Activated CD8-positive, alpha-beta T cell treated with anti-CD3 and anti-CD28 coated beads, Interleukin-2, amount 10 ng/mL, durations not matched to agents 7 days and 5 days (primary cell): ENCODE measurements at regions not wholly inside any gene's neighbourhood (a gene's known extent, or its start where the extent isn't known, plus 50 kb on each side); places are given as distances from the start of the nearest gene placed in this dataset.

ENCODE experiments used
- ATAC-seq: fragments of 150-1000 bp; cut with Tn5 transposase; one replicate; pipeline ENCODE4 v1.10.0; 2021; ENCODE audit warnings: moderate library complexity
- CTCF ChIA-PET: fragments of 350-600 bp; sonication (Branson Sonifier 250); formaldehyde crosslinking; loops from one replicate; lab custom pipeline; 2021; ENCODE audit warnings: antibody characterized with exemption; lab: Charles Lee
- POLR2A ChIA-PET: fragments of 350-600 bp; sonication (Branson Sonifier 250); formaldehyde crosslinking; loops from one replicate; lab custom pipeline; 2021; ENCODE audit warnings: antibody characterized with exemption; lab: Charles Lee
- DNase-seq: peaks from one replicate; pipeline ENCODE4 v3.0.0-alpha.2; 2020
- H3K27ac Mint-ChIP-seq: one replicate; pipeline ENCODE4 v1.8.0; 2021; ENCODE audit warnings: mild to moderate bottlenecking, mixed read lengths
- H3K27me3 Mint-ChIP-seq: one replicate; pipeline ENCODE4 v1.8.0; 2021; ENCODE audit warnings: low read depth, mixed read lengths
- H3K36me3 Mint-ChIP-seq: one replicate; pipeline ENCODE4 v1.8.0; 2021; ENCODE audit warnings: low read depth, mixed read lengths
- H3K4me1 Mint-ChIP-seq: one replicate; pipeline ENCODE4 v1.8.0; 2021; ENCODE audit warnings: low read depth, mixed read lengths
- H3K4me3 Mint-ChIP-seq: one replicate; pipeline ENCODE4 v1.8.0; 2021; ENCODE audit warnings: mild to moderate bottlenecking, mixed read lengths
- H3K9me3 Mint-ChIP-seq: one replicate; pipeline ENCODE4 v1.8.0; 2022; ENCODE audit warnings: mixed read lengths; ENCODE audit not compliant: insufficient read depth

GRCh38 chr9:90741036-90741435, 60.6 kb upstream of the SYK start:
- CTCF ChIA-PET, result no interaction called here
- H3K4me3 Mint-ChIP-seq, result no peak overlapping the region
- H3K27ac Mint-ChIP-seq, result no peak overlapping the region
- POLR2A ChIA-PET, result no interaction called here
- peaks cover 3% of the 10 kb centered on the region for H3K9me3 Mint-ChIP-seq
- no peak for ATAC-seq
- no peaks in the 10 kb centered on the region for H3K36me3 Mint-ChIP-seq
- DNase-seq, result no peak
- no peaks in the 10 kb centered on the region for H3K27me3 Mint-ChIP-seq
- H3K4me1 Mint-ChIP-seq, result no peaks in the 10 kb centered on the region

GRCh38 chr9:90737742-90738141, 63.9 kb upstream of the SYK start:
- DNase-seq (no peak), ATAC-seq (no peak)
- ChIA-PET CTCF (interaction anchor here (1.1 kb wide), 1 partner anchor 17 kb away, joined by 3 read pairs; no protein-coding TSS in a partner anchor), POLR2A (no interaction called here)
- Mint-ChIP-seq H3K4me1 (no peaks in the 10 kb centered on the region), H3K27me3 (no peaks in the 10 kb centered on the region), H3K36me3 (no peaks in the 10 kb centered on the region), H3K4me3 (no peak overlapping the region), H3K9me3 (peaks cover 3% of the 10 kb centered on the region), H3K27ac (no peak overlapping the region)

GRCh38 chr9:90735952-90736351, 65.7 kb upstream of the SYK start:
- CTCF ChIA-PET, result no interaction called here

DNA sequence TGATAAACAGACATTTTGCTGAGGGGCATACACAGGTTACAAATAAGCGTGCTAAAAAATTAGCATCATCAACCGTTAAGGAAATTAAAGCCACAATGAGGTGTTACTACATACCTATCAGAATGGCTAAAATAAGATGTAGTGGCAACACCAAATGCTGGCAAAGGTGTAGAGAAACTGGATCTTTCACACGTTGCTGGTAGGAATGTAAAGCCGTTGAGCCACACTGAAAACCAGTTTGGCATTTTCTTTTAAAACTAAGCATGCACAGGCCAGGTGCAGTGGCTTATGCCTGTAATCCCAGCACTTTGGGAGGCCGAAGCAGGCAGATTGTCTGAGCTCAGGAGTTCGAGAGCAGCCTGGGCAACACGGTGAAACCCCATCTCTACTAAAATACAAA, 67.0 kb upstream of the SYK start:
- ChIA-PET CTCF (no interaction called here), POLR2A (interaction anchor here (0.6 kb wide), 1 partner anchor 12 kb away, joined by 5 read pairs; no protein-coding TSS in a partner anchor)
- no peak for ATAC-seq

More at GRCh38 chr9:90735952-90736351, 65.7 kb upstream of the SYK start:
- peaks cover 6% of the 10 kb centered on the region for H3K27me3 Mint-ChIP-seq
- H3K36me3 Mint-ChIP-seq, result no peaks in the 10 kb centered on the region
- no peak overlapping the region for H3K4me3 Mint-ChIP-seq
- H3K27ac Mint-ChIP-seq, result no peak overlapping the region
- H3K9me3 Mint-ChIP-seq, result peaks cover 3% of the 10 kb centered on the region
- DNase-seq, result no peak
- H3K4me1 Mint-ChIP-seq, result no peaks in the 10 kb centered on the region
- POLR2A ChIA-PET, result no interaction called here
- ATAC-seq, result no peak

GRCh38 chr9:90729351-90729750, 72.3 kb upstream of the SYK start:
- Mint-ChIP-seq H3K9me3 (no peaks in the 10 kb centered on the region), H3K4me3 (no peak overlapping the region), H3K27me3 (peaks cover 12% of the 10 kb centered on the region), H3K4me1 (no peaks in the 10 kb centered on the region), H3K36me3 (no peaks in the 10 kb centered on the region), H3K27ac (no peak overlapping the region)
- DNase-seq (no peak), ATAC-seq (no peak)
- ChIA-PET POLR2A (interaction anchor here (0.5 kb wide), 1 partner anchor 623 kb away, joined by 3 read pairs; no protein-coding TSS in a partner anchor), CTCF (no interaction called here)

More for the DNA sequence above, 67.0 kb upstream of the SYK start:
- Mint-ChIP-seq H3K4me1 (no peaks in the 10 kb centered on the region), H3K4me3 (no peak overlapping the region), H3K9me3 (peaks cover 3% of the 10 kb centered on the region), H3K27me3 (peaks cover 6% of the 10 kb centered on the region), H3K36me3 (no peaks in the 10 kb centered on the region), H3K27ac (no peak overlapping the region)
- DNase-seq, result no peak

GRCh38 chr9:90727488-90727887, 74.1 kb upstream of the SYK start:
- Mint-ChIP-seq H3K4me1 (no peaks in the 10 kb centered on the region), H3K27ac (no peak overlapping the region), H3K36me3 (no peaks in the 10 kb centered on the region), H3K9me3 (no peaks in the 10 kb centered on the region), H3K27me3 (peaks cover 20% of the 10 kb centered on the region), H3K4me3 (no peak overlapping the region)
- DNase-seq, result no peak
- CTCF ChIA-PET, result no interaction called here
- POLR2A ChIA-PET, result no interaction called here
- no peak for ATAC-seq

DNA sequence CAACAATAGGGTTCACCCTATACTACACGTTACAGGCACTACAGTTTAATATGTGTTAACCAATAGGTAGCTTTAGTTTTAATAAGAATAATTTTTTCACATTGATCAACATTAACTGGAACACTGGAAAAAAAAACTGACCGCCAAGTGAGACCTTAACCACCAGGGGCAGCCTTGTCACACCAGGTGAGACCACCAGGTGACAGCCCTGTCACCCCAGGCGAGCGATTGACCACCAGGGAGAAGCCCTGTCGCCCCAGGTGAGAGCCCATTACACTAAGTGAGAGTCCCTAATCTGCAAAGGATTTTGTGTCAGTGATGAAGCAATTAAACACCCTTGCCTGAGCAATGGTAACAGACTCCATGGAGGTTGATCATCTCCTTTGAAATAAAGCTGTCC, 75.4 kb upstream of the SYK start:
- no peaks in the 10 kb centered on the region for H3K4me1 Mint-ChIP-seq
- H3K27me3 Mint-ChIP-seq, result peaks cover 17% of the 10 kb centered on the region
- no peaks in the 10 kb centered on the region for H3K36me3 Mint-ChIP-seq
- H3K4me3 Mint-ChIP-seq, result no peak overlapping the region
- ChIA-PET POLR2A (no interaction called here), CTCF (no interaction called here)
- no peak for DNase-seq
- ATAC-seq, result no peak
- H3K9me3 Mint-ChIP-seq, result no peaks in the 10 kb centered on the region
- no peak overlapping the region for H3K27ac Mint-ChIP-seq

GRCh38 chr9:90724880-90725279, 76.7 kb upstream of the SYK start:
- H3K4me3 Mint-ChIP-seq, result no peak overlapping the region
- ATAC-seq, result no peak
- CTCF ChIA-PET, result no interaction called here

DNA sequence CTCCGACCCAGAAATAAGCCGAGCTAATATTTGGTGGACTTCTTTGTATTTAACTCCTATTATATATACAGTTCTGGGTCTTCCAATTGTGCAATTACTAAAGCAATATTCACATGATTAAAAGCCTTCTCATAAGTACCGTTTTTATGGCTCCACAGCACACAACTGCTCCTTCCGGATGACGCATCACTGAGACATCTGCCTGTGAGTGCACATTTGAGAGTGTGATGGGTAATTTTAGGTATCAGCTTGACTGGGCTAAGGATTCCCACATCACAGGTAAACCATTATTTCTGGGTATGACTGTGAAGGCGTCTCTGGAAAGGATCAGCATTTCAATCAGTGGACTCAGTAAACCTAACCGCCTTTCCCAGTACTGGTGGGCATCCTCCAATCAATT, 77.5 kb upstream of the SYK start:
- Mint-ChIP-seq H3K4me1 (no peaks in the 10 kb centered on the region), H3K9me3 (no peaks in the 10 kb centered on the region), H3K36me3 (no peaks in the 10 kb centered on the region), H3K27me3 (peaks cover 24% of the 10 kb centered on the region), H3K27ac (no peak overlapping the region), H3K4me3 (no peak overlapping the region)
- no peak for DNase-seq
- ChIA-PET CTCF (no interaction called here), POLR2A (no interaction called here)
- no peak for ATAC-seq

More at GRCh38 chr9:90724880-90725279, 76.7 kb upstream of the SYK start:
- Mint-ChIP-seq H3K36me3 (no peaks in the 10 kb centered on the region), H3K9me3 (no peaks in the 10 kb centered on the region), H3K27ac (no peak overlapping the region), H3K4me1 (no peaks in the 10 kb centered on the region), H3K27me3 (peaks cover 23% of the 10 kb centered on the region)
- no peak for DNase-seq
- POLR2A ChIA-PET, result no interaction called here

DNA sequence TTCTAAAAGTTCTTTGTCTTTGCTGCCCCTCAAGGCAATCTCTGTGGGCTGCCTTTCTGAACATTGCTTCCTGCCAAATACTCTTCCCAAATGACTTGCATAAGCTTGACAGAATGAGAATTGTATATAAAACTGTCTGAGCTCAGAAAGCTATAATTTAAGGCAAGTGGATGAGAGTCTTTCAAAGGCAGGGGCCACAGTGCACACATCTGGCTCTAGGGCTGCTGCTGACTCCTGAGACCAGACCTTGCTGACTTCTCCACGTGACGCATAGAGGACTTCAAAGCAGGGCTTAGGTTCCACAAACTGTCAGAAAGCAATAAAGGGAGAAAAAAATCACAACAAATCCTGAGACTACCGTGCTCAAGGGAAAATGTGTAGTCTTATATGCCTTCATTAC, 79.4 kb upstream of the DIRAS2 start:
- ATAC-seq (no peak), DNase-seq (no peak)
- Mint-ChIP-seq H3K4me1 (no peaks in the 10 kb centered on the region), H3K27me3 (peaks cover 30% of the 10 kb centered on the region), H3K9me3 (no peaks in the 10 kb centered on the region), H3K36me3 (no peaks in the 10 kb centered on the region), H3K4me3 (no peak overlapping the region), H3K27ac (no peak overlapping the region)
- CTCF ChIA-PET, result no interaction called here
- POLR2A ChIA-PET, result interaction anchor here (0.6 kb wide), 1 partner anchor 12 kb away, joined by 5 read pairs; no protein-coding TSS in a partner anchor

DNA sequence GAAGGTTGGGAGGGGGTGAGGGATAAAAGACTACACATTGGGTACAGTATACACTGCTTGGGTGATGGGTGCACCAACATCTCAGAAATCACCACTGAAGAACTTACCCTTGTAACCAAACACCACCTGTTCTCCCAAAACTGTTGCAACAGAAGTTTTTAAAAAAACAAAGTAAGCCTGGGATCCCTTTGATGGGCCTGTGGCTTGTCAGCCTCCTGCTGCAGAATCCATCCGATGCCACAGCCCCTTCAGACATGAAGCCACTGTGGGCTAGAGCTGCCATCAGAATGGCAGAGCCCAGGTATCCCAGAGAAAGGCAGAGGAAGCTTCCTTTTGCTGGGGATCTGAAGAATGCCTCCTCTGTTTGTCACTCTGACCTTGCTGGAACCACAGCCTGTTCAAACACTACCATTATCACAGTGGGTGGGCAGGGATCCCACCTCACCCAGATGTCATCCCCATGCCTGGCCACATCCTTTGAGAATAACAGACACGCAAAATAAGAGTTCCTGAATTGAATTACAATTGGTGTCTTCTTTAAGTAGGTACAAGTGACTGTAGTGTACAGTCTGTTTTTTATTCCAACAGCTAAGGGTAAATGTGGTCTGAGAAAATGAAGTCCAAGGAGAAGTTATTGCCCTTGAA, 78.1 kb upstream of the DIRAS2 start:
- CTCF ChIA-PET, result interaction anchor here (1.0 kb wide), 1 partner anchor 17 kb away, joined by 3 read pairs; no protein-coding TSS in a partner anchor
- Mint-ChIP-seq H3K27ac (no peak overlapping the region), H3K27me3 (peaks cover 28% of the 10 kb centered on the region), H3K9me3 (no peaks in the 10 kb centered on the region), H3K36me3 (no peaks in the 10 kb centered on the region), H3K4me1 (no peaks in the 10 kb centered on the region), H3K4me3 (no peak overlapping the region)
- POLR2A ChIA-PET, result no interaction called here
- DNase-seq, result no peak
- no peak for ATAC-seq

DNA sequence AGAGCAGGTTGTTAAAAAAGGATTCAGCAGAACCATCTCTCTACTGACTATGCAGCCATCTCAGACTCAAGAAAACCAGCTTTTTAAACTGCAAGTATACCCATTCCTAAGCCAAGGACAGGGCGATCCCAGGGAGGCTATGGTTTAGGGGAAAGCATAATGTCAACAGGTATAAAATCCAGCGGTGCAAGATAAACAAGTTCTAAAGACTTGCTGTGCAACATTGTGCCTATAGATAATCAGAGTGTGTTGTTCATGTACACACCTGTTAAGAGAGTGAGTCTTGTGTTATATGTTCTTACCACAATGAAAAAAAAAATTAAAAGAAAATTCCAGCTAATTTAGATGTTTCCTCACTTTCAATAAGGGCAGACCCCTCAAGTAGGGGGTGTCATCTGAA, 63.6 kb upstream of the DIRAS2 start:
- no peaks in the 10 kb centered on the region for H3K9me3 Mint-ChIP-seq
- DNase-seq (no peak), ATAC-seq (no peak)
- H3K27me3 Mint-ChIP-seq, result peaks cover 9% of the 10 kb centered on the region
- no peaks in the 10 kb centered on the region for H3K4me1 Mint-ChIP-seq
- CTCF ChIA-PET, result no interaction called here
- POLR2A ChIA-PET, result interaction anchor here (0.7 kb wide), 1 partner anchor 25 kb away, joined by 3 read pairs; no protein-coding TSS in a partner anchor
- no peaks in the 10 kb centered on the region for H3K36me3 Mint-ChIP-seq
- no peak overlapping the region for H3K4me3 Mint-ChIP-seq
- no peak overlapping the region for H3K27ac Mint-ChIP-seq
